ENCODE measurements at regions not wholly inside any gene's neighbourhood (a gene's known extent, or its start where the extent isn't known, plus 50 kb on each side); places are given as distances from the start of the nearest gene placed in this dataset.

GRCh38 chr10:131653140-131653539 lies 247.7 kb upstream of the PPP2R2D start:
- no peak for TF ChIP-seq CTCF (IDR thresholded peaks at IDR 0.05; ENCODE audit: borderline replicate concordance, insufficient read depth, low read depth, low read length)
- H3K4me3 ChIP-seq (ENCODE audit: low read depth, low read length): no peak overlapping the region

DNA sequence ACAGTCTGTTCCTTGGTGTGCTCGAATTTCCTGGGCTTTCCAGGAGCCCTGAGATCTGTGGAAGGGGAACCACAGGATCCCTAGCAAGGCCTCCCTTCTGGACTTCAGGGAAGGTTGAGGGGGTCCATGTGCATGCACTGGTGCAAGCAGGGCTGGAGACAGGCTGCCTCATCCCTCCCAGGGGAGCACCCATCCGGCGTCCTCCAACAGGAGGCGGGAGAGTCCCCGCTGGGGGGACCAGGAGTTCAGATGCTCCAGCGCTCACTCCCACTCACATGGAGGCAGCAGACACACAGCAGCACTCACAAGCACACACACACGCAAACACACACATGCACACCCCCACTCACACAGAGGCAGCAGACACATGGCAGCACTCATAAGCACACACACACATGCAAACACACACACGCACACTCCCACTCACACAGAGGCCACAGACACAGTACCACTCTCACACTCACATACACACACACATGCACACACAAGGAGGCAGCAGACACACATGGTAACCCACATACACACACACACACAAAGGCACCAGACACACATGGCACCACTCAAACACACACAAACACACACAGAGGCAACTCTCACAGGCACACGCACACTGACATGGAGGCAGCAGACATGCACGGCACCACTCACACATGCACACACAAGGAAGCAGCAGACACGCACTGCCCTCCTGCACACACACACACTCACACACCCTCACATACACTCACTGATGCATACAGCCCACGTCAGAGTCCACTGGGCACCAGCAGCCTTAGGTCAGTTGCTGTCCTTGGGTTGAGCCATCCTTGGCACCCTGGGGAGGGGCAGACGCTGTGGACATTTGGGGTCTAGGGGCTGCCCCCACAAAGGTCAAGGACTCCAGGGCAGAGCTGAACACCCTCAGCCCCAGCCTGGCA lies 247.0 kb upstream of the PPP2R2D start:
- TF ChIP-seq CTCF (IDR thresholded peaks at IDR 0.05; ENCODE audit: borderline replicate concordance, insufficient read depth, low read depth, low read length): no peak
- no peak overlapping the region for H3K4me3 ChIP-seq (ENCODE audit: low read depth, low read length)

GRCh38 chr10:131654471-131655087 lies 246.2 kb upstream of the PPP2R2D start:
- H3K4me3 ChIP-seq (ENCODE audit: low read depth, low read length): no peak overlapping the region

DNA sequence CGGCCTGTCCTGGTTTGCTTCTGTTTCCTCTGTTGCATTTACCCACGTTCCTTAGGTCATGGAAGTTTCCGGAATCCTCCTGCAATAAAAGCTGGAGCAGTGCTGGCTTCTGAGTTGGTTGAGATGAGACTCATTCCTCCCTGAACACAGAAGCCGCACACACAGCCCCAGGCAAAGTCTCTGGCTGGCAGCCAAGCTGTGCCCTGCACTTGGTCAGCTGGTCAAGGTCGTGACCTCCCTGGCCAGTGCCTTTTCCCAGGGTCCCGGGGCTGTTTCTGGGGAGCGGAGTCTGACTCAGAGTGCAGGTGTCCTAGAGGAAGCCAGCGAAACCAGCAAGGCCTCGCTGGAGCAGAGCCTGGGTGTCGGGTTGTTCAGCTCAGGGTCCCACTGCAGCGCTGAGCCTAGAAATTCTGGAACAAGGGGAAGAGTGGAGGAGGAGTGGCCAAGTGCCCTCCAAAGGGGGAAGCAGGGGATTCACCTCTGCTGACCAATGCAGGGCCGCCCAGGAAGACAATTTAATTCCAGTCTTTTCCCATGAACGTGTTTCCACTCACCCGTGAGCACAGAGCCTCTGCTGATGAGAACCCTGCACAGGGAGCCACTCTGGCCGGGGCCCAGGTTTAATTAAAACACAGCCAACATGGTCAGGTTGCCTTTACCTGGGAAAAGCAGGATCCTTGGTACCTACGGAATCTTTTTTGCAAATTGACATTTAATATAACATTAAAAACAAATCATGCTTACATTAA lies 245.5 kb upstream of the PPP2R2D start:
- H3K4me3 ChIP-seq (ENCODE audit: low read depth, low read length): no peak overlapping the region
- TF ChIP-seq CTCF (IDR thresholded peaks at IDR 0.05; ENCODE audit: borderline replicate concordance, insufficient read depth, low read depth, low read length): no peak

More at GRCh38 chr10:131654471-131655087, 246.2 kb upstream of the PPP2R2D start:
- no peak for TF ChIP-seq CTCF (IDR thresholded peaks at IDR 0.05; ENCODE audit: borderline replicate concordance, insufficient read depth, low read depth, low read length)

DNA sequence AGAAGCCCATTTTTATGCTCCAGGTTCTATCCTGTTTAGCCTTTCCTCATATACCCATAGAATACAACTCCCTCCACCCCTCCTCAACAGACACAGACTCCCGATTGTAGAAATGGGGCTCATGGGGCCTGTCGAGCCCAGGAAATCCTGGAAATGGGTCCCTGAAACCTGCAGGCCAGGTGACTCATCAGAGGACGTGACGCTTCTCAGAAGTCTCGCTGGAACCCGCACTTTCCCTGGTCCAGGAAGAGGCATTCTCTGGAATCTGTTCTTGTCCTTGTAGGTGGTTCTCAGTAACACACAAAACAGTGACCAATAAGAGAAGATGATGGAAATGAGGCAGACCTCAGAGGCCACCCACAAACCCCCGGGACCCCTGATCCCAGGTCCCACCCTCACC lies 244.8 kb upstream of the PPP2R2D start:
- no peak overlapping the region for H3K4me3 ChIP-seq (ENCODE audit: low read depth, low read length)
- TF ChIP-seq CTCF (IDR thresholded peaks at IDR 0.05; ENCODE audit: borderline replicate concordance, insufficient read depth, low read depth, low read length): no peak

GRCh38 chr10:131656431-131656841 lies 244.4 kb upstream of the PPP2R2D start:
- no peak overlapping the region for H3K4me3 ChIP-seq (ENCODE audit: low read depth, low read length)
- TF ChIP-seq CTCF (IDR thresholded peaks at IDR 0.05; ENCODE audit: borderline replicate concordance, insufficient read depth, low read depth, low read length): no peak
